H1 (cell line): ENCODE measurements at regions not wholly inside any gene's neighbourhood (a gene's known extent, or its start where the extent isn't known, plus 50 kb on each side); places are given as distances from the start of the nearest gene placed in this dataset.

Experiments
- CTCF ChIA-PET: fragments of 300-600 bp; sonication (Branson Sonifier 250); formaldehyde crosslinking; loops from one replicate; lab custom pipeline; 2021; ENCODE audit not compliant: partially characterized antibody; lab: Charles Lee
- POLR2A ChIA-PET: fragments of 300-600 bp; sonication (Branson Sonifier 250); formaldehyde crosslinking; loops from one replicate; lab custom pipeline; 2021; ENCODE audit warnings: inconsistent platforms; ENCODE audit not compliant: partially characterized antibody; lab: Charles Lee
- DNase-seq, 2 experiments: peaks; one replicate each; pipeline versions ENCODE4 v3.0.0 to v3.0.0-alpha.2; 2010 to 2022; ENCODE audit warnings: low spot score in 2 of 2, low read depth in 1 of 2, mixed read lengths in 1 of 2
- FAIRE-seq: peaks from 2 replicates; lab custom pipeline; 2011; peaks lifted over from hg19 to GRCh38; lab: Jason Lieb, UNC
- H2AFZ ChIP-seq: 2 replicates; pipeline ENCODE4 v1.8.1; 2012; ENCODE audit warnings: low read length, inconsistent platforms
- H2AK5ac ChIP-seq: 2 replicates; pipeline ENCODE4 v1.6.1; 2013; ENCODE audit warnings: low read depth, low read length
- H2BK120ac ChIP-seq: replicated peaks from 2 replicates; pipeline ENCODE3; 2013; ENCODE audit warnings: low read depth, low read length, inconsistent platforms
- H2BK12ac ChIP-seq: 2 replicates; pipeline ENCODE4 v1.6.1; 2013; ENCODE audit warnings: low read depth, low read length
- H2BK15ac ChIP-seq: 2 replicates; pipeline ENCODE4 v1.6.1; 2013; ENCODE audit warnings: low read length
- H2BK20ac ChIP-seq: 2 replicates; pipeline ENCODE4 v1.6.1; 2013; ENCODE audit warnings: low read length
- H2BK5ac ChIP-seq: 2 replicates; pipeline ENCODE4 v1.6.1; 2013; ENCODE audit warnings: low read depth, low read length
- H3K14ac ChIP-seq: 2 replicates; pipeline ENCODE4 v1.6.1; 2013; ENCODE audit warnings: inconsistent platforms; ENCODE audit not compliant: insufficient read length
- H3K18ac ChIP-seq: 2 replicates; pipeline ENCODE4 v1.6.1; 2013; ENCODE audit warnings: low read length; ENCODE audit errors: extremely low read depth
- H3K23ac ChIP-seq: 2 replicates; pipeline ENCODE4 v1.6.1; 2013; ENCODE audit warnings: inconsistent platforms; ENCODE audit not compliant: insufficient read length
- H3K23me2 ChIP-seq: 2 replicates; pipeline ENCODE4 v1.6.1; 2013; ENCODE audit warnings: low read depth, low read length
- H3K27ac ChIP-seq: 2 replicates; pipeline ENCODE4 v1.6.1; 2011; ENCODE audit warnings: low read depth, low read length, inconsistent platforms
- H3K27me3 ChIP-seq, 4 experiments: replicated peaks in 1 of 4; 1 replicate in 1 of 4; 2 replicates in 3 of 4; pipeline versions ENCODE4 v1.6.1 to v1.8.1; 2011 to 2013; ENCODE audit warnings: low read length in 3 of 4, mild to moderate bottlenecking in 3 of 4, inconsistent platforms in 2 of 4, mixed read lengths in 2 of 4, moderate library complexity in 1 of 4; ENCODE audit not compliant: control insufficient read depth in 3 of 4, insufficient read depth in 3 of 4; ENCODE audit errors: extremely low read depth in 1 of 4
- H3K36me3 ChIP-seq, 4 experiments: 2 replicates each; pipeline versions ENCODE4 v1.6.1 to v1.8.1; 2011 to 2013; ENCODE audit warnings: mild to moderate bottlenecking in 4 of 4, low read length in 3 of 4, moderate library complexity in 2 of 4, control low read depth in 1 of 4, inconsistent platforms in 1 of 4; ENCODE audit not compliant: insufficient read depth in 4 of 4, control insufficient read depth in 2 of 4
- H3K4ac ChIP-seq: replicated peaks from 2 replicates; pipeline ENCODE3; 2013; ENCODE audit warnings: low read length, low read depth, mixed read lengths, inconsistent platforms; ENCODE audit not compliant: insufficient read length
- H3K4me1 ChIP-seq, 4 experiments: replicated peaks in 1 of 4; 1 replicate in 1 of 4; 2 replicates in 3 of 4; pipeline versions ENCODE4 v1.6.1 to v1.8.1; 2011 to 2013; ENCODE audit warnings: low read length in 3 of 4, inconsistent platforms in 2 of 4, mixed read lengths in 1 of 4; ENCODE audit not compliant: insufficient read depth in 4 of 4, control insufficient read depth in 3 of 4
- H3K4me2 ChIP-seq, 2 experiments: 2 replicates each; pipeline versions ENCODE4 v1.6.1 to v1.8.1; 2011 to 2013; ENCODE audit warnings: low read depth in 2 of 2, low read length in 2 of 2, control low read depth in 1 of 2, inconsistent platforms in 1 of 2, mild to moderate bottlenecking in 1 of 2; ENCODE audit not compliant: insufficient read depth in 1 of 2
- H3K4me3 ChIP-seq, 4 experiments: fragments of 200-600, 300-600 bp in 1 of 4; sonication (generic), shearing (Covaris generic), sonication (Bioruptor Twin) in 1 of 4; 2 replicates each; pipeline versions ENCODE4 v1.5.1 to v1.8.1; 2011 to 2016; ENCODE audit warnings: low read length in 4 of 4, low read depth in 3 of 4, control low read depth in 2 of 4, inconsistent platforms in 2 of 4, mild to moderate bottlenecking in 2 of 4, mixed read lengths in 1 of 4, moderate library complexity in 1 of 4; ENCODE audit not compliant: insufficient read depth in 2 of 4; ENCODE audit errors: extremely low read depth in 1 of 4
- H3K56ac ChIP-seq: replicated peaks from 2 replicates; pipeline ENCODE3; 2013; ENCODE audit warnings: low read depth, mild to moderate bottlenecking, mixed read lengths, low read length, inconsistent platforms; ENCODE audit not compliant: insufficient read length
- H3K79me1 ChIP-seq: 2 replicates; pipeline ENCODE4 v1.6.1; 2013; ENCODE audit warnings: low read depth, low read length, control low read depth
- H3K79me2 ChIP-seq, 2 experiments: 2 replicates each; pipeline versions ENCODE4 v1.6.1 to v1.8.1; 2012 to 2013; ENCODE audit warnings: low read length in 2 of 2, mild to moderate bottlenecking in 2 of 2, inconsistent platforms in 1 of 2; ENCODE audit not compliant: insufficient read depth in 2 of 2, control insufficient read depth in 1 of 2
- H3K9ac ChIP-seq, 4 experiments: replicated peaks in 1 of 4; 1 replicate in 1 of 4; 2 replicates in 3 of 4; pipeline versions ENCODE4 v1.6.1 to v1.8.1; 2011 to 2013; ENCODE audit warnings: low read depth in 3 of 4, low read length in 3 of 4, control low read depth in 2 of 4, mild to moderate bottlenecking in 2 of 4, moderate library complexity in 2 of 4, inconsistent platforms in 1 of 4; ENCODE audit errors: extremely low read depth in 1 of 4
- H3K9me3 ChIP-seq, 2 experiments: 2 replicates each; pipeline versions ENCODE4 v1.6.1 to v1.8.1; 2012 to 2013; ENCODE audit warnings: mild to moderate bottlenecking in 2 of 2, moderate library complexity in 2 of 2, control low read depth in 1 of 2, inconsistent platforms in 1 of 2, low read depth in 1 of 2, low read length in 1 of 2, mixed read lengths in 1 of 2; ENCODE audit not compliant: insufficient read depth in 2 of 2
- H4K20me1 ChIP-seq, 2 experiments: replicated peaks in 1 of 2; 2 replicates each; pipeline versions ENCODE3 to v1.8.1; 2011 to 2013; ENCODE audit warnings: inconsistent platforms in 2 of 2, low read length in 2 of 2, mild to moderate bottlenecking in 1 of 2; ENCODE audit not compliant: insufficient read depth in 2 of 2, control insufficient read depth in 1 of 2
- H4K5ac ChIP-seq: 2 replicates; pipeline ENCODE4 v1.6.1; 2013; ENCODE audit warnings: low read length, low read depth, mixed read lengths, inconsistent platforms; ENCODE audit not compliant: insufficient read length
- H4K8ac ChIP-seq: 2 replicates; pipeline ENCODE4 v1.8.0; 2013; ENCODE audit warnings: mild to moderate bottlenecking, moderate library complexity, low read length, inconsistent platforms; ENCODE audit not compliant: insufficient read depth; ENCODE audit errors: extremely low read depth
- H4K91ac ChIP-seq: replicated peaks from 2 replicates; pipeline ENCODE3; 2013; ENCODE audit warnings: low read length, mixed read lengths, inconsistent platforms; ENCODE audit not compliant: insufficient read length
- BCL11A ChIP-seq, 2 experiments: IDR thresholded peaks; one replicate each; pipeline ENCODE4 v1.6.1; 2011; ENCODE audit warnings: low read depth in 2 of 2, low read length in 2 of 2, mild to moderate bottlenecking in 2 of 2
- BRCA1 ChIP-seq: IDR thresholded peaks from 2 replicates; pipeline ENCODE4 v1.6.1; 2012; ENCODE audit warnings: low read depth, low read length, improper control_type of control experiment
- EP300 ChIP-seq, 2 experiments: IDR thresholded peaks; 1 replicate in 1 of 2; 2 replicates in 1 of 2; pipeline ENCODE4 v1.6.1; 2011 to 2012; ENCODE audit warnings: low read depth in 2 of 2, low read length in 2 of 2, mild to moderate bottlenecking in 2 of 2, borderline replicate concordance in 1 of 2, inconsistent platforms in 1 of 2, moderate library complexity in 1 of 2
- EZH2 ChIP-seq: fragments of 200-600 bp; sonication (generic); IDR thresholded peaks from 2 replicates; pipeline ENCODE4 v1.7.1; 2012; ENCODE audit warnings: low read depth, mild to moderate bottlenecking, moderate library complexity, low read length, inconsistent platforms; ENCODE audit not compliant: severe bottlenecking
- GABPA ChIP-seq: IDR thresholded peaks from 2 replicates; pipeline ENCODE4 v1.6.1; 2011; ENCODE audit warnings: mild to moderate bottlenecking, low read length, moderate library complexity, borderline replicate concordance; ENCODE audit not compliant: insufficient read depth
- SIN3A ChIP-seq, 2 experiments: IDR thresholded peaks in 1 of 2; conservative IDR thresholded peaks in 1 of 2; 2 replicates each; pipeline ENCODE4 v1.6.1; 2011 to 2012; ENCODE audit warnings: low read length in 2 of 2, improper control_type of control experiment in 1 of 2, low read depth in 1 of 2, mild to moderate bottlenecking in 1 of 2
- TAF7 ChIP-seq: optimal IDR thresholded peaks from 2 replicates; pipeline ENCODE3; 2011; ENCODE audit warnings: low read depth, mild to moderate bottlenecking, inconsistent platforms, low read length, moderate library complexity, borderline replicate concordance
- ZNF274 ChIP-seq: IDR thresholded peaks from 2 replicates; pipeline ENCODE4 v1.7.0; 2012; ENCODE audit warnings: low read length, borderline replicate concordance; ENCODE audit errors: extremely low read depth
- WGBS, 2 experiments: shearing (Covaris generic) in 1 of 2; methylation state at CpG; one replicate each; pipeline versions ENCODE4 v1.1.6 to v1.1.7; 2013 to 2015; ENCODE audit warnings: low lambda C conversion rate in 2 of 2, mixed read lengths in 2 of 2, inconsistent platforms in 1 of 2, low coverage in 1 of 2, missing lambda C conversion rate in 1 of 2; ENCODE audit not compliant: insufficient replicate concordance in 2 of 2, insufficient coverage in 1 of 2, insufficient read length in 1 of 2; ENCODE audit errors: extremely low coverage in 1 of 2, missing lambda C conversion rate in 1 of 2; 5-methylcytosine and 5-hydroxymethylcytosine counted together
- TF ChIP-seq, protein P1 (sequence below): IDR thresholded peaks from 2 replicates; pipeline ENCODE4 v1.6.1; 2012; ENCODE audit warnings: inconsistent platforms
- TF ChIP-seq, protein P2 (sequence below): IDR thresholded peaks from 2 replicates; pipeline ENCODE4 v1.6.1; 2012; ENCODE audit warnings: low read length, inconsistent platforms

DNA sequence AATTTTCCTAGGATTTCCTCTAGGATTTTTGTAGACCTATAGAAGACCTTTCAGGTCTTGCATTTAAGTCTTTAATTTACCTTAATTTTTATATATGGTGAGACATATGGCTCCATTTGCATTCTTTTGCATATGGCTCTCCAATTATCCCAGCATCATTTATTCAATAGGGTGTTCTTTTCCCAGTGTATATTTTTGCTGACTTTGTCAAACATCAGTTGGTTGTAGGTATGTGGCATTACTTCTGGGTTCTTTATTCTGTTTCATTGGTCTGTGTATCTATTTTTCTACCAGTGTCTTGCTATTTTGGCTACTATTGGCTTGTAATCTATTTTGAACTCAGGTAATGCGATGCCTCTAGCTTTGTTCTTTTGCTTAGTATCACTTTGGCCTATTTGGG lies 239.8 kb upstream of the CNTNAP5 start:
- Histone ChIP-seq H3K36me3 (no peaks in the 10 kb centered on the region), H2AFZ (no peak overlapping the region), H3K27me3 (no peaks in the 10 kb centered on the region), H2BK15ac (no peak overlapping the region), H3K14ac (no peak overlapping the region), H2BK20ac (no peak overlapping the region), H4K5ac (no peak overlapping the region), H3K27ac (no peak overlapping the region), H3K79me1 (no peaks in the 10 kb centered on the region), H3K4me2 (no peak overlapping the region), H4K20me1 (no peaks in the 10 kb centered on the region), H3K79me2 (no peaks in the 10 kb centered on the region), H3K4me1 (no peaks in the 10 kb centered on the region), H3K23me2 (no peaks in the 10 kb centered on the region), H3K4ac (no peak overlapping the region), H2BK5ac (no peak overlapping the region), H3K23ac (no peak overlapping the region), H3K4me3 (no peak overlapping the region), H2BK120ac (no peak overlapping the region), H3K56ac (no peak overlapping the region), H4K91ac (no peak overlapping the region), H2AK5ac (no peak overlapping the region), H4K8ac (no peak overlapping the region), H2BK12ac (no peak overlapping the region), H3K18ac (no peak overlapping the region), H3K9ac (no peak overlapping the region), H3K9me3 (peaks cover 0 to 7% of the 10 kb centered on the region in 2 experiments; a peak in 1 of 4 replicates)
- ChIA-PET POLR2A (no interaction called here), CTCF (no interaction called here)
- 53% methylated on average over 1 of the region's 1 CpG; no CpG with 5 or more reads in 1 of the 2 experiments for WGBS, 2 experiments
- FAIRE-seq, result no peak
- DNase-seq, result no peak
- TF ChIP-seq, protein P1, sequence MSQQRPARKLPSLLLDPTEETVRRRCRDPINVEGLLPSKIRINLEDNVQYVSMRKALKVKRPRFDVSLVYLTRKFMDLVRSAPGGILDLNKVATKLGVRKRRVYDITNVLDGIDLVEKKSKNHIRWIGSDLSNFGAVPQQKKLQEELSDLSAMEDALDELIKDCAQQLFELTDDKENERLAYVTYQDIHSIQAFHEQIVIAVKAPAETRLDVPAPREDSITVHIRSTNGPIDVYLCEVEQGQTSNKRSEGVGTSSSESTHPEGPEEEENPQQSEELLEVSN, result no peak
- TF ChIP-seq BRCA1 (no peak), EZH2 (no peak), BCL11A (IDR thresholded peaks at IDR 0.05; ENCODE audit: low read depth in 2 of 2, low read length in 2 of 2) (no peak), TAF7 (no peak), ZNF274 (no peak), GABPA (no peak), EP300 (IDR thresholded peaks at IDR 0.05; ENCODE audit: borderline replicate concordance in 1 of 2, low read depth in 2 of 2, low read length in 2 of 2) (no peak), SIN3A (conservative IDR thresholded peaks at IDR 0.05 in 1 of 2, IDR thresholded peaks at IDR 0.05 in 1 of 2; ENCODE audit: low read depth in 1 of 2, low read length in 2 of 2) (no peak)
- TF ChIP-seq, protein P2, sequence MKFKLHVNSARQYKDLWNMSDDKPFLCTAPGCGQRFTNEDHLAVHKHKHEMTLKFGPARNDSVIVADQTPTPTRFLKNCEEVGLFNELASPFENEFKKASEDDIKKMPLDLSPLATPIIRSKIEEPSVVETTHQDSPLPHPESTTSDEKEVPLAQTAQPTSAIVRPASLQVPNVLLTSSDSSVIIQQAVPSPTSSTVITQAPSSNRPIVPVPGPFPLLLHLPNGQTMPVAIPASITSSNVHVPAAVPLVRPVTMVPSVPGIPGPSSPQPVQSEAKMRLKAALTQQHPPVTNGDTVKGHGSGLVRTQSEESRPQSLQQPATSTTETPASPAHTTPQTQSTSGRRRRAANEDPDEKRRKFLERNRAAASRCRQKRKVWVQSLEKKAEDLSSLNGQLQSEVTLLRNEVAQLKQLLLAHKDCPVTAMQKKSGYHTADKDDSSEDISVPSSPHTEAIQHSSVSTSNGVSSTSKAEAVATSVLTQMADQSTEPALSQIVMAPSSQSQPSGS, result no peak
